ENCODE measurements at regions not wholly inside any gene's neighbourhood (a gene's known extent, or its start where the extent isn't known, plus 50 kb on each side); places are given as distances from the start of the nearest gene placed in this dataset.

- intact Hi-C loops (cut with DNase I; ENCODE audit: low total_unique reads), result no loop called here
- TF ChIP-seq POLR2A (IDR thresholded peaks at IDR 0.05) (no peak), CTCF (IDR thresholded peaks at IDR 0.05) (no peak)
- Histone ChIP-seq H3K9me3 (no peaks in the 10 kb centered on the region), H3K27me3 (no peaks in the 10 kb centered on the region), H3K27ac (no peak overlapping the region), H3K4me3 (no peak overlapping the region), H3K4me1 (no peaks in the 10 kb centered on the region), H3K36me3 (ENCODE audit: low read depth, missing control alignments) (no peaks in the 10 kb centered on the region)
- no peak for DNase-seq
- 55 to 83% methylated on average over 2 of the region's 2 CpGs for WGBS, 2 donors
Measured at GRCh38 chr4:108473163-108473720, 147.1 kb upstream of the RPL34 start.

- Histone ChIP-seq H3K27ac (no peak overlapping the region), H3K4me1 (no peaks in the 10 kb centered on the region), H3K27me3 (no peaks in the 10 kb centered on the region), H3K36me3 (ENCODE audit: low read depth, missing control alignments) (no peaks in the 10 kb centered on the region), H3K4me3 (no peak overlapping the region), H3K9me3 (no peaks in the 10 kb centered on the region)
- intact Hi-C loops (cut with DNase I; ENCODE audit: low total_unique reads), result no loop called here
- DNase-seq, result no peak
- TF ChIP-seq POLR2A (IDR thresholded peaks at IDR 0.05), result no peak
- no peak for TF ChIP-seq CTCF (IDR thresholded peaks at IDR 0.05)
- WGBS, 2 donors, result 86 to 87% methylated on average over 7 of the region's 7 CpGs
Measured at GRCh38 chr4:108466936-108467902, 153.2 kb upstream of the RPL34 start.

- intact Hi-C loops (cut with DNase I; ENCODE audit: low total_unique reads), result no loop called here
- TF ChIP-seq POLR2A (IDR thresholded peaks at IDR 0.05) (no peak), CTCF (IDR thresholded peaks at IDR 0.05) (no peak)
- no peaks in the 10 kb centered on the region for H3K27me3 ChIP-seq
- no peak overlapping the region for H3K27ac ChIP-seq
- 65 to 67% methylated on average over 9 of the region's 9 CpGs for WGBS, 2 donors
- DNase-seq, result no peak
- no peaks in the 10 kb centered on the region for H3K36me3 ChIP-seq (ENCODE audit: low read depth, missing control alignments)
- no peaks in the 10 kb centered on the region for H3K9me3 ChIP-seq
- H3K4me1 ChIP-seq, result no peaks in the 10 kb centered on the region
- no peak overlapping the region for H3K4me3 ChIP-seq
Measured at GRCh38 chr4:108465886-108466500, 154.4 kb upstream of the RPL34 start.

GRCh38 chr4:108458681-108459080 lies 161.7 kb upstream of the RPL34 start:
- intact Hi-C loops (cut with DNase I; ENCODE audit: low total_unique reads), result no loop called here
- WGBS, 2 donors, result 56 to 62% methylated on average over 2 of the region's 2 CpGs

More at GRCh38 chr4:108458681-108459080, 161.7 kb upstream of the RPL34 start:
- no peaks in the 10 kb centered on the region for H3K27me3 ChIP-seq
- no peak overlapping the region for H3K4me3 ChIP-seq
- H3K36me3 ChIP-seq (ENCODE audit: low read depth, missing control alignments), result no peaks in the 10 kb centered on the region
- H3K27ac ChIP-seq, result no peak overlapping the region
- no peak for DNase-seq
- H3K9me3 ChIP-seq, result no peaks in the 10 kb centered on the region
- no peaks in the 10 kb centered on the region for H3K4me1 ChIP-seq
- TF ChIP-seq POLR2A (IDR thresholded peaks at IDR 0.05) (no peak), CTCF (IDR thresholded peaks at IDR 0.05) (no peak)

All from testis (tissue), 2 donors.